Sigmoid colon (tissue), 6 donors: ENCODE measurements at regions not wholly inside any gene's neighbourhood (a gene's known extent, or its start where the extent isn't known, plus 50 kb on each side); places are given as distances from the start of the nearest gene placed in this dataset.
"Not testable (repeated sequence)": the region's sequence is repeated elsewhere in the genome, so short reads cannot be mapped to it uniquely, and the experiment has no call there.

ENCODE experiments used
- DNase-seq: peaks from one replicate; pipeline ENCODE4 v3.0.0-alpha.2; 2019
- H3K27ac ChIP-seq, 4 donors: fragments of 200-600 bp; sonication (generic); one replicate each; pipeline ENCODE4 v1.5.1; 2016 to 2019; ENCODE audit warnings: mild to moderate bottlenecking in 1 of 4
- H3K27me3 ChIP-seq, 3 donors: fragments of 200-600 bp; sonication (generic); one replicate each; pipeline ENCODE4 v1.5.1; 2019; ENCODE audit warnings: mild to moderate bottlenecking in 1 of 3
- H3K36me3 ChIP-seq, 4 donors: fragments of 200-600 bp; sonication (generic); one replicate each; pipeline ENCODE4 v1.5.1; 2016 to 2019
- H3K4me1 ChIP-seq, 4 donors: fragments of 200-600 bp; sonication (generic); one replicate each; pipeline ENCODE4 v1.5.1; 2017 to 2019
- H3K4me3 ChIP-seq, 4 donors: fragments of 200-600 bp; sonication (generic); one replicate each; pipeline ENCODE4 v1.5.1; 2017 to 2019; ENCODE audit warnings: mild to moderate bottlenecking in 2 of 4, moderate library complexity in 1 of 4
- H3K9me3 ChIP-seq, 4 donors: fragments of 200-600 bp in 3 of 4; sonication (generic) in 3 of 4; one replicate each; pipeline versions ENCODE4 v1.5.1 to v1.6.1; 2013 to 2019
- WGBS, 2 donors: extraction: QIAGEN DNeasy Blood & Tissue Kit; methylation state at CpG; one replicate each; pipeline ENCODE4 v1.1.7; 2013; 5-methylcytosine and 5-hydroxymethylcytosine counted together
- intact Hi-C: fragments of 100-400 bp; cut with DNase I; formaldehyde crosslinking; loops from one replicate; pipeline ENCODE4 v1.15.1; 2023
- donor health status: healthy with polysubstance abuse.
- donor health status: healthy.

DNA sequence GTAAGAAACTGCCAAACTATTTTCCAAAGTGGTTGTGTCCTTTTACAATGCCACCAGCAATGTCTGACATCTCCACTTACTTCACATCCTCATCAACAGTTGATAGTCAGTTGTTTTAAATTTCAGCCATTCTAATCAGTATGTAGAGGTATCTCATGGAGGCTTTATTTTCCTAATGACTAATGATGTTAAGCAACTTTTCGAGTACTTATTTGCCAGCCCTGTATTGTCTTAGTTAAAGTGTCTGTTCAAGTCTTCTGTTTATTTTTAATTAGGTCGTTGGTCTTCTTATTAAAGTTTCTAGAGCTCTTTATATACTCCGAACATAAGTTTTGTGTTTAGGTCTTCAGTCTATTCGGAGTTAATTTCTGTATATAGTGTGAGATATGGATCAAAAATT lies 54.9 kb upstream of the NBPF12 start:
- H3K36me3 ChIP-seq, H3K9me3 ChIP-seq, H3K27ac ChIP-seq, H3K4me1 ChIP-seq, DNase-seq, H3K27me3 ChIP-seq, H3K4me3 ChIP-seq, intact Hi-C loops: not testable (repeated sequence)
- WGBS, 2 donors, result 85 to 86% methylated on average over 4 of the region's 4 CpGs

GRCh38 chr1:146881096-146881495 lies 57.0 kb upstream of the NBPF12 start:
- H3K27ac ChIP-seq, H3K4me1 ChIP-seq, intact Hi-C loops, H3K27me3 ChIP-seq, H3K9me3 ChIP-seq, H3K36me3 ChIP-seq, DNase-seq, H3K4me3 ChIP-seq: not testable (repeated sequence)
- 87 to 89% methylated on average over 5 to 6 of the region's 8 CpGs for WGBS, 2 donors

- H3K27me3 ChIP-seq, H3K4me1 ChIP-seq, H3K27ac ChIP-seq, intact Hi-C loops, H3K9me3 ChIP-seq, H3K4me3 ChIP-seq, H3K36me3 ChIP-seq, DNase-seq: not testable (repeated sequence)
- 61 to 62% methylated on average over 3 of the region's 3 CpGs for WGBS, 2 donors
Measured at GRCh38 chr1:146863799-146864319, 74.3 kb upstream of the NBPF12 start.

- H3K4me1 ChIP-seq, H3K36me3 ChIP-seq, H3K4me3 ChIP-seq, intact Hi-C loops, H3K27me3 ChIP-seq, H3K9me3 ChIP-seq, H3K27ac ChIP-seq: not testable (repeated sequence)
- peak; percentile 27 for DNase-seq
- 70 to 82% methylated on average over 8 of the region's 9 CpGs for WGBS, 2 donors
Measured at GRCh38 chr1:146853147-146853546, 85.0 kb upstream of the NBPF12 start.

DNA sequence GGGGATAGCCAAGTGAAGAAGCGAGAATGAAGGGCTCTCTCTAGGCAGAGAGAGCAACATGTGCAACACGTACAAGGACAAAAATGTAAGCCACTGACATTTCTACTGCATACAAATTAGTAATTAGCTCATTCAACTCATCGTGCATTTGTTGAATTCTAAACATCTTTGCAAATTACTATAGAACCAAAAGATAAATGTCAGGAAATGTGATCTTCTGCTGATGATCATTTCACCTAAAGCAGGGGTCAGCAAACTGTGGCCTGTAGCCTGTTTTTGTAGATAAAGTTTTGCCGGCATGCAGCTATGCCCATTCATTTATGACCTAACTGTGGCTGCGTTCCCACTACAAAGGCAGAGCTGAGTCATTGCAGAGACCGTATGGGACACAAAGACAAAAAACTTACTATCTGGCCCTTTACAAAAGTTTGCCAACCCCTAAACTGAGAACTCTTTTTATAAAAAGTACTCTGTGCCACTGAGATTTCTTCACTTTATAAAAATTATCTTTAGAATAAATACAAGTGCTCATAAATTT lies 87.7 kb upstream of the NBPF12 start:
- 70 to 80% methylated on average over 6 of the region's 6 CpGs for WGBS, 2 donors
- H3K27ac ChIP-seq, H3K4me3 ChIP-seq, H3K9me3 ChIP-seq, DNase-seq, intact Hi-C loops, H3K36me3 ChIP-seq, H3K27me3 ChIP-seq, H3K4me1 ChIP-seq: not testable (repeated sequence)

GRCh38 chr1:146838725-146839124 lies 99.4 kb upstream of the NBPF12 start:
- intact Hi-C loops, H3K36me3 ChIP-seq, H3K4me3 ChIP-seq, H3K27me3 ChIP-seq, H3K9me3 ChIP-seq, DNase-seq, H3K4me1 ChIP-seq, H3K27ac ChIP-seq: not testable (repeated sequence)
- no CpG with 5 or more reads among the region's 1 CpG for WGBS, 2 donors

DNA sequence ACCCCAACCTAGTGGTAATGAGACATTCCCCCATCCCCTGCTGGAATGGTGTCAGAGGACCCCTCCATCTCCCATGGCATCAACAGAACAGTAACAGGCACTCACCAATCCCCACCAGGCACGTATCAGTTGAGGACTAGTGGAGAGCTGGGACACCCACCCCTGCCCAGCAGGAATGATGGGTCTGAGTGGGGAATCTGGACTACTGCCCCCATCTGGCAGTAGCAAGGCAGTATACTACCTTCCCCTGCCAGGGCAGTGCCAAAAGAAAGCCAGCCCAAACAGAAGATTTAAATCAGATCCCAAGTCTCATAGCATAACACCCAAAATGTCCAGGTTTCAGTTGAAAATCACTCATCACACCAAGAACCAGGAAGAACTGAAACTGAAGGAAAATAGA lies 111.2 kb upstream of the NBPF12 start:
- H3K4me3 ChIP-seq, DNase-seq, H3K36me3 ChIP-seq, H3K9me3 ChIP-seq, intact Hi-C loops, H3K4me1 ChIP-seq, H3K27ac ChIP-seq, H3K27me3 ChIP-seq: not testable (repeated sequence)
- no CpG with 5 or more reads among the region's 1 CpG for WGBS, 2 donors

DNA sequence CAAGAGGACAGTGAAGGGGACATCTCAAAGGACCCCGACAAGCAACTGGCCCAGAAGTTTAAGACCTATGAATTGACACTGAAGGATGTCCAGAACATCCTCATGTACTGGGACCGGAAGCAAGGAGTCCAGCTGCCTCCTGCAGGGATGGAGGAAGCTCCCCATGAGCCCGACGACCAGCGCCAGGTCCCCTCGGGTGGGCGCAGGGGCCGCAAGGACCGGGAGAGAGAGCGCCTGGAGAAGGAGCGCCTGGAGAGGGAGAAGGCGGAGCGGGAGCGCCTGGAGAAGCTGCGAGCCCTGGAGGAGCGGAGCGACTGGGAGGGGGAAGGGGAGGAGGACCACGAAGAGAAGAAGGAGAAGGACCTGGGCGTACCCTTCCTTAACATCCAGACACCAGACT lies 143.9 kb upstream of the NBPF12 start:
- 94 to 95% methylated on average over 19 of the region's 19 CpGs for WGBS, 2 donors
- intact Hi-C loops, DNase-seq, H3K27me3 ChIP-seq, H3K27ac ChIP-seq, H3K4me3 ChIP-seq, H3K36me3 ChIP-seq, H3K9me3 ChIP-seq, H3K4me1 ChIP-seq: not testable (repeated sequence)

GRCh38 chr1:146792725-146793124 lies 145.4 kb upstream of the NBPF12 start:
- H3K36me3 ChIP-seq, intact Hi-C loops, H3K27ac ChIP-seq, DNase-seq, H3K27me3 ChIP-seq, H3K9me3 ChIP-seq, H3K4me1 ChIP-seq, H3K4me3 ChIP-seq: not testable (repeated sequence)
- WGBS, 2 donors, result 65 to 76% methylated on average over 5 of the region's 5 CpGs

- H3K9me3 ChIP-seq, H3K27ac ChIP-seq, H3K27me3 ChIP-seq, H3K4me3 ChIP-seq, intact Hi-C loops, DNase-seq, H3K4me1 ChIP-seq, H3K36me3 ChIP-seq: not testable (repeated sequence)
- WGBS, 2 donors, result 74 to 86% methylated on average over 1 of the region's 3 CpGs
Measured at GRCh38 chr1:146784212-146784940, 153.7 kb upstream of the NBPF12 start.

- intact Hi-C loops, H3K36me3 ChIP-seq, DNase-seq, H3K4me3 ChIP-seq, H3K9me3 ChIP-seq, H3K27ac ChIP-seq, H3K27me3 ChIP-seq, H3K4me1 ChIP-seq: not testable (repeated sequence)
- 78 to 81% methylated on average over 7 of the region's 7 CpGs for WGBS, 2 donors
Measured at GRCh38 chr1:146781235-146781634, 156.9 kb upstream of the NBPF12 start.

DNA sequence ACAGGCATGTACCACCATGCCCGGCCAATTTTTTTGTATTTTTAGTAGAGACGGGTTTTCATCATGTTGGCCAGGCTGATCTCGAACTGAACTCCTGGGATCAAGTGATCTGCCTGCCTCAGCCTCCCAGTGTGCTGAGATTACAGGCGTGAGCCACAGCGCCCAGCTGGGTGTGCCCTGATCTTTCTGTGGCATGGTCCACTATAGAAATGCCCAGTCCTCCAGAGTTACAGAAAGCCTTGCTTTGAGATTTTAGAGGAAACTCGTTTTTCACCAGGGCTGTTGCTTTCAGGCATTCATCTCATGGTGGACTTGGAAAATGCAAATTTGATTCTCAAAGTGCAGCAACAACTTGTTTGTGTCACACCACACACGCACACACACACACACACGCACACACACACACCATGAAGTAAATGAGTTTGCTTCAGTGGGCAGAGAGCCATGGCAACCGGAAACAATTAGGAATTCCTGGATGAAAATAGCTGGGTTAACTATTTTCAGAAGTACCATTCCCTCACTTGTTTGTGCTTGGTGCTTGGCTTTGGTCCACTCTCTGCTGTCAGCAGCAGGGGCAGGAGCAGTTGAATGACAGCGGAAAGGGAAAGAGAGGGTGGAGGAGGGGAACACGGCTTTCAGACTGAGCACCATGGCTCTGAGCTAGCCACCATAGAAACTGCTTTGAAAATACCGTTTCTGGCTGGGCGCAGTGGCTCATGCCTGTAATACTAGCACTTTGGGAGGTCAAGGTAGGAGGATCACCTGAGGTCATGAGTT lies 160.1 kb upstream of the NBPF12 start:
- WGBS, 2 donors, result 73 to 82% methylated on average over 10 of the region's 13 CpGs
- intact Hi-C loops, H3K4me1 ChIP-seq, H3K4me3 ChIP-seq, H3K27me3 ChIP-seq, H3K36me3 ChIP-seq, DNase-seq, H3K9me3 ChIP-seq, H3K27ac ChIP-seq: not testable (repeated sequence)

GRCh38 chr1:146774988-146775387 lies 163.1 kb upstream of the NBPF12 start:
- intact Hi-C loops, H3K36me3 ChIP-seq, H3K4me3 ChIP-seq, H3K4me1 ChIP-seq, DNase-seq, H3K9me3 ChIP-seq, H3K27me3 ChIP-seq, H3K27ac ChIP-seq: not testable (repeated sequence)
- WGBS, 2 donors, result 87 to 88% methylated on average over 4 of the region's 6 CpGs
